Prostate gland (tissue), 2 donors: ENCODE measurements at regions not wholly inside any gene's neighbourhood (a gene's known extent, or its start where the extent isn't known, plus 50 kb on each side); places are given as distances from the start of the nearest gene placed in this dataset.

Experiments
- POLR2A ChIP-seq: fragments of 450-650 bp; IDR thresholded peaks from one replicate; pipeline ENCODE4 v1.6.1; 2016; ENCODE audit warnings: antibody characterized with exemption, mild to moderate bottlenecking
- POLR2AphosphoS5 ChIP-seq: sonication (generic); formaldehyde crosslinking; IDR thresholded peaks from one replicate; pipeline ENCODE4 v1.6.1; 2017; ENCODE audit warnings: antibody characterized with exemption
- TF ChIP-seq, protein P1 (sequence below), 4 experiments: fragments of 200-600 bp in 2 of 4; fragments of 450-650 bp in 2 of 4; sonication (generic) in 2 of 4; IDR thresholded peaks; 1 replicate in 3 of 4; 2 replicates in 1 of 4; pipeline ENCODE4 v1.5.1; 2016 to 2019; ENCODE audit warnings: antibody characterized with exemption in 4 of 4, mild to moderate bottlenecking in 2 of 4, moderate library complexity in 2 of 4

DNA sequence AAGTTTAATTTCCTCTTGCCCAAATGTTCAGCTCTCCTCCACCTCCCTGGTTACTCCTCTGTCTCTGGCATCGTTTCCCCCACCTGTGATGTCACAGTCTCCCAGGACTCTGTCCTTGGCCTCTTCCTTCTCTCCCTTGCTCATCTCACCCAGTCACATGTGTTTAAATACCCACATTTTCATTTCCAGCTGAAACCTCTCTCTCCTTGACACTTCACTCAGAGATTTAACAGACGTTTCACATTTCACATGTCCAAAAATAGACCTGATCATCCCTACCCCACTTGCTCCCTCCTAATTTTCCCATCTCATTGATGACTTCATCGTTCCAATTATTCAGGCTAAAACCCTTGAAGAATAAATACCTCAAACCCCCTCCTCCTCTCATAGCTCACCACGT lies 604.1 kb upstream of the JAG1 start:
- TF ChIP-seq, protein P1, sequence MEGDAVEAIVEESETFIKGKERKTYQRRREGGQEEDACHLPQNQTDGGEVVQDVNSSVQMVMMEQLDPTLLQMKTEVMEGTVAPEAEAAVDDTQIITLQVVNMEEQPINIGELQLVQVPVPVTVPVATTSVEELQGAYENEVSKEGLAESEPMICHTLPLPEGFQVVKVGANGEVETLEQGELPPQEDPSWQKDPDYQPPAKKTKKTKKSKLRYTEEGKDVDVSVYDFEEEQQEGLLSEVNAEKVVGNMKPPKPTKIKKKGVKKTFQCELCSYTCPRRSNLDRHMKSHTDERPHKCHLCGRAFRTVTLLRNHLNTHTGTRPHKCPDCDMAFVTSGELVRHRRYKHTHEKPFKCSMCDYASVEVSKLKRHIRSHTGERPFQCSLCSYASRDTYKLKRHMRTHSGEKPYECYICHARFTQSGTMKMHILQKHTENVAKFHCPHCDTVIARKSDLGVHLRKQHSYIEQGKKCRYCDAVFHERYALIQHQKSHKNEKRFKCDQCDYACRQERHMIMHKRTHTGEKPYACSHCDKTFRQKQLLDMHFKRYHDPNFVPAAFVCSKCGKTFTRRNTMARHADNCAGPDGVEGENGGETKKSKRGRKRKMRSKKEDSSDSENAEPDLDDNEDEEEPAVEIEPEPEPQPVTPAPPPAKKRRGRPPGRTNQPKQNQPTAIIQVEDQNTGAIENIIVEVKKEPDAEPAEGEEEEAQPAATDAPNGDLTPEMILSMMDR (IDR thresholded peaks at IDR 0.05) = no peak
- TF ChIP-seq POLR2AphosphoS5 (no peak), POLR2A (no peak)
